ENCODE measurements at regions not wholly inside any gene's neighbourhood (a gene's known extent, or its start where the extent isn't known, plus 50 kb on each side); places are given as distances from the start of the nearest gene placed in this dataset.
"Not testable (repeated sequence)": the region's sequence is repeated elsewhere in the genome, so short reads cannot be mapped to it uniquely, and the experiment has no call there.

- no peak overlapping the region for H3K27ac ChIP-seq (ENCODE audit: low read depth, low read length)
- H3K4me3 ChIP-seq (ENCODE audit: insufficient read depth, low read depth, low read length) = no peak overlapping the region
- H3K9me3 ChIP-seq (ENCODE audit: insufficient read depth, low read depth, low read length) = no peaks in the 10 kb centered on the region
- Mint-ChIP-seq H3K4me3 (ENCODE audit: unreplicated experiment) (no peak overlapping the region), H3K9me3 (ENCODE audit: unreplicated experiment) (no peaks in the 10 kb centered on the region), H3K4me1 (ENCODE audit: low read depth, unreplicated experiment) (peaks cover 3% of the 10 kb centered on the region), H3K27me3 (ENCODE audit: low read depth, unreplicated experiment) (peaks cover 12% of the 10 kb centered on the region), H3K36me3 (ENCODE audit: low read depth, unreplicated experiment) (no peaks in the 10 kb centered on the region), H3K27ac (ENCODE audit: unreplicated experiment) (no peak overlapping the region)
- TF ChIP-seq, protein P1, sequence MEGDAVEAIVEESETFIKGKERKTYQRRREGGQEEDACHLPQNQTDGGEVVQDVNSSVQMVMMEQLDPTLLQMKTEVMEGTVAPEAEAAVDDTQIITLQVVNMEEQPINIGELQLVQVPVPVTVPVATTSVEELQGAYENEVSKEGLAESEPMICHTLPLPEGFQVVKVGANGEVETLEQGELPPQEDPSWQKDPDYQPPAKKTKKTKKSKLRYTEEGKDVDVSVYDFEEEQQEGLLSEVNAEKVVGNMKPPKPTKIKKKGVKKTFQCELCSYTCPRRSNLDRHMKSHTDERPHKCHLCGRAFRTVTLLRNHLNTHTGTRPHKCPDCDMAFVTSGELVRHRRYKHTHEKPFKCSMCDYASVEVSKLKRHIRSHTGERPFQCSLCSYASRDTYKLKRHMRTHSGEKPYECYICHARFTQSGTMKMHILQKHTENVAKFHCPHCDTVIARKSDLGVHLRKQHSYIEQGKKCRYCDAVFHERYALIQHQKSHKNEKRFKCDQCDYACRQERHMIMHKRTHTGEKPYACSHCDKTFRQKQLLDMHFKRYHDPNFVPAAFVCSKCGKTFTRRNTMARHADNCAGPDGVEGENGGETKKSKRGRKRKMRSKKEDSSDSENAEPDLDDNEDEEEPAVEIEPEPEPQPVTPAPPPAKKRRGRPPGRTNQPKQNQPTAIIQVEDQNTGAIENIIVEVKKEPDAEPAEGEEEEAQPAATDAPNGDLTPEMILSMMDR (IDR thresholded peaks at IDR 0.05; ENCODE audit: insufficient read depth, low read depth, low read length) = peak; percentile 47
- no peak for TF ChIP-seq EZH2 (IDR thresholded peaks at IDR 0.05; ENCODE audit: insufficient read depth, low read length)
- DNase-seq (ENCODE audit: low read depth) (no peak), FAIRE-seq (no peak)
- no peaks in the 10 kb centered on the region for H3K4me1 ChIP-seq (ENCODE audit: insufficient read depth, low read length)
- no peaks in the 10 kb centered on the region for H3K36me3 ChIP-seq (ENCODE audit: insufficient read depth, low read length)
- H3K79me2 ChIP-seq (ENCODE audit: insufficient read depth, low read length) = no peaks in the 10 kb centered on the region
- H3K4me2 ChIP-seq (ENCODE audit: low read length) = no peak overlapping the region
- H2AFZ ChIP-seq (ENCODE audit: low read depth, low read length) = no peak overlapping the region
- no peak overlapping the region for H3K9ac ChIP-seq (ENCODE audit: low read length)
- no peaks in the 10 kb centered on the region for H4K20me1 ChIP-seq (ENCODE audit: insufficient read depth, low read length)
- H3K27me3 ChIP-seq (ENCODE audit: insufficient read depth, low read length) = no peaks in the 10 kb centered on the region
Measured at GRCh38 chr15:26260517-26261133, 397.5 kb upstream of the ATP10A start.

- H3K9me3 ChIP-seq (ENCODE audit: insufficient read depth, low read depth, low read length) = no peaks in the 10 kb centered on the region
- peaks cover 3% of the 10 kb centered on the region for H3K4me1 Mint-ChIP-seq (ENCODE audit: low read depth, unreplicated experiment)
Measured at GRCh38 chr15:26259581-26259980, 396.5 kb upstream of the ATP10A start.

GRCh38 chr15:26244782-26245181 lies 381.7 kb upstream of the ATP10A start:
- not testable (repeated sequence) for H3K9ac ChIP-seq (ENCODE audit: low read length); H3K4me2 ChIP-seq (ENCODE audit: low read length); DNase-seq (ENCODE audit: low read depth); H3K9me3 ChIP-seq (ENCODE audit: insufficient read depth, low read depth, low read length); H3K27me3 ChIP-seq (ENCODE audit: insufficient read depth, low read length); H3K4me1 ChIP-seq (ENCODE audit: insufficient read depth, low read length); H3K27me3 Mint-ChIP-seq (ENCODE audit: low read depth, unreplicated experiment); H3K4me1 Mint-ChIP-seq (ENCODE audit: low read depth, unreplicated experiment); H3K4me3 ChIP-seq (ENCODE audit: insufficient read depth, low read depth, low read length); H3K27ac ChIP-seq (ENCODE audit: low read depth, low read length); H3K9me3 Mint-ChIP-seq (ENCODE audit: unreplicated experiment); FAIRE-seq; H3K4me3 Mint-ChIP-seq (ENCODE audit: unreplicated experiment); H3K36me3 Mint-ChIP-seq (ENCODE audit: low read depth, unreplicated experiment); H2AFZ ChIP-seq (ENCODE audit: low read depth, low read length); H3K36me3 ChIP-seq (ENCODE audit: insufficient read depth, low read length); H3K27ac Mint-ChIP-seq (ENCODE audit: unreplicated experiment); H3K79me2 ChIP-seq (ENCODE audit: insufficient read depth, low read length); H4K20me1 ChIP-seq (ENCODE audit: insufficient read depth, low read length)

More at GRCh38 chr15:26259581-26259980, 396.5 kb upstream of the ATP10A start:
- Histone ChIP-seq H3K79me2 (ENCODE audit: insufficient read depth, low read length) (no peaks in the 10 kb centered on the region), H3K4me3 (ENCODE audit: insufficient read depth, low read depth, low read length) (no peak overlapping the region), H4K20me1 (ENCODE audit: insufficient read depth, low read length) (no peaks in the 10 kb centered on the region), H3K4me2 (ENCODE audit: low read length) (no peak overlapping the region), H3K27me3 (ENCODE audit: insufficient read depth, low read length) (no peaks in the 10 kb centered on the region), H3K36me3 (ENCODE audit: insufficient read depth, low read length) (no peaks in the 10 kb centered on the region), H3K4me1 (ENCODE audit: insufficient read depth, low read length) (no peaks in the 10 kb centered on the region), H3K27ac (ENCODE audit: low read depth, low read length) (no peak overlapping the region), H2AFZ (ENCODE audit: low read depth, low read length) (no peak overlapping the region), H3K9ac (ENCODE audit: low read length) (no peak overlapping the region)
- Mint-ChIP-seq H3K27ac (ENCODE audit: unreplicated experiment) (no peak overlapping the region), H3K9me3 (ENCODE audit: unreplicated experiment) (no peaks in the 10 kb centered on the region), H3K36me3 (ENCODE audit: low read depth, unreplicated experiment) (no peaks in the 10 kb centered on the region), H3K27me3 (ENCODE audit: low read depth, unreplicated experiment) (peaks cover 12% of the 10 kb centered on the region), H3K4me3 (ENCODE audit: unreplicated experiment) (no peak overlapping the region)
- no peak for TF ChIP-seq EZH2 (IDR thresholded peaks at IDR 0.05; ENCODE audit: insufficient read depth, low read length)
- TF ChIP-seq, protein P1 (IDR thresholded peaks at IDR 0.05; ENCODE audit: insufficient read depth, low read depth, low read length) = no peak
- FAIRE-seq = no peak
- no peak for DNase-seq (ENCODE audit: low read depth)

All from astrocyte (in vitro differentiated cells and primary cell).